ENCODE measurements at regions not wholly inside any gene's neighbourhood (a gene's known extent, or its start where the extent isn't known, plus 50 kb on each side); places are given as distances from the start of the nearest gene placed in this dataset.

DNA sequence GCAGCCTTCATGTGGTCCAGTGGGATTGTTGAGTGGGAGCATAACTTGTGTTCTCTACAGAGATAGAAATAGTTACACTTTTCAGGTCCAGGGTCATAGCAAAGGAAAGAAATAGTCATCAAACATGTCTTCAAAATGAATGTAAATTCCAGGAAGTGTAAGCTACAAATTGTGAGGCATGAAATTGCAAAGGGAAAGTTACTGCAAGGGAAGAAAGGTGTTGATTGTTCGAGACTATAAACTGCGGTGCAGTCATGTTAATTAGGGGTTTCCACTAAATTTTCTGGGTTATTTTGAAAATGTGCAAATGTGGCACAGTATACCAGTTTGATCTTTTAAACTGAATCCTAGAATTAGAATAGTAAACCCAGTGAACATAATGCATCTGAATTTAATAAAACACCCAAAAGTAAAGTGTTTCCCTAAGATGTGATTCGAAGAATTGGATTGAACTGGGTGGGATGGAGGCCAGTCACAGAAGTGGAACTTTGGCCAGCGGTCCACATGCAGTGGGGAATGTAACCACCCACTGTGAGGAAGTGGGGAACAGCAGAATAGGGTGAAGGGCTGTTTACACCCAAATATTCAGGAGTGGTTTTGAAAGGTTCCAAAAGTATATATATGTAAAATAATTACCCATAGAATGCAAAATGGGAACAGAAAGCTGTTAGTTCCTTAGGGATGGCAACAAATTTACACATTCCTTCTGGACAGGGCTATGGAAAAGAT is 126.5 kb upstream of the CCDC68 start:
- 85 to 93% methylated on average over 4 of the region's 4 CpGs for WGBS, 2 donors
- TF ChIP-seq, protein P1, sequence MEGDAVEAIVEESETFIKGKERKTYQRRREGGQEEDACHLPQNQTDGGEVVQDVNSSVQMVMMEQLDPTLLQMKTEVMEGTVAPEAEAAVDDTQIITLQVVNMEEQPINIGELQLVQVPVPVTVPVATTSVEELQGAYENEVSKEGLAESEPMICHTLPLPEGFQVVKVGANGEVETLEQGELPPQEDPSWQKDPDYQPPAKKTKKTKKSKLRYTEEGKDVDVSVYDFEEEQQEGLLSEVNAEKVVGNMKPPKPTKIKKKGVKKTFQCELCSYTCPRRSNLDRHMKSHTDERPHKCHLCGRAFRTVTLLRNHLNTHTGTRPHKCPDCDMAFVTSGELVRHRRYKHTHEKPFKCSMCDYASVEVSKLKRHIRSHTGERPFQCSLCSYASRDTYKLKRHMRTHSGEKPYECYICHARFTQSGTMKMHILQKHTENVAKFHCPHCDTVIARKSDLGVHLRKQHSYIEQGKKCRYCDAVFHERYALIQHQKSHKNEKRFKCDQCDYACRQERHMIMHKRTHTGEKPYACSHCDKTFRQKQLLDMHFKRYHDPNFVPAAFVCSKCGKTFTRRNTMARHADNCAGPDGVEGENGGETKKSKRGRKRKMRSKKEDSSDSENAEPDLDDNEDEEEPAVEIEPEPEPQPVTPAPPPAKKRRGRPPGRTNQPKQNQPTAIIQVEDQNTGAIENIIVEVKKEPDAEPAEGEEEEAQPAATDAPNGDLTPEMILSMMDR (IDR thresholded peaks at IDR 0.05) = no peak
- TF ChIP-seq POLR2A (IDR thresholded peaks at IDR 0.05) = no peak
- intact Hi-C loops (cut with DNase I) = no loop called here

DNA sequence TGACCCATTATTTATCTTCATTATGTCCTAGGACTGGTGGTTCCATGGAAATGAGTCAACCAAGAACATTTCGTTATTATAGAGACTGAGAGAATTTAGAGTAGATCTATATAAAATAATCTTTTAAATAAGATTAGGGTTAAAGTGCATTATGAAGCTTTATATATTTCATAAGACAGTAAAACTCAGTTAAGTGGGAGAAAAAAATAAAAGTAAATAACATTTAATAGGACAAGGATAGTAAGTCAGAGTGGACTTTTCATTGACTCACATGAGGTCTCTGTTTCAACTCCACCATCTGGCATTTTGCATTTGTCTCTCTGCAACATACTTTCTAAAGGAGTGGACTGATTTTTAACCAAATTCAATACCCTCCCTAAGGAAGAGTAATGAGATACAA is 125.3 kb upstream of the CCDC68 start:
- Histone ChIP-seq H3K27me3 (no peaks in the 10 kb centered on the region), H3K4me1 (no peaks in the 10 kb centered on the region), H3K9me3 (no peaks in the 10 kb centered on the region), H3K36me3 (no peaks in the 10 kb centered on the region), H3K27ac (no peak overlapping the region), H3K4me3 (replicated peaks in 1 of 3) (no peak overlapping the region)
- TF ChIP-seq, protein P1 (IDR thresholded peaks at IDR 0.05) = no peak
- TF ChIP-seq POLR2A (IDR thresholded peaks at IDR 0.05) = no peak
- intact Hi-C loops (cut with DNase I) = no loop called here
- 91 to 93% methylated on average over 1 of the region's 1 CpG for WGBS, 2 donors
- DNase-seq = no peak

More for the DNA sequence above, 126.5 kb upstream of the CCDC68 start:
- no peak for DNase-seq
- Histone ChIP-seq H3K27ac (no peak overlapping the region), H3K4me1 (no peaks in the 10 kb centered on the region), H3K9me3 (no peaks in the 10 kb centered on the region), H3K27me3 (no peaks in the 10 kb centered on the region), H3K4me3 (replicated peaks in 1 of 3) (no peak overlapping the region), H3K36me3 (no peaks in the 10 kb centered on the region)

DNA sequence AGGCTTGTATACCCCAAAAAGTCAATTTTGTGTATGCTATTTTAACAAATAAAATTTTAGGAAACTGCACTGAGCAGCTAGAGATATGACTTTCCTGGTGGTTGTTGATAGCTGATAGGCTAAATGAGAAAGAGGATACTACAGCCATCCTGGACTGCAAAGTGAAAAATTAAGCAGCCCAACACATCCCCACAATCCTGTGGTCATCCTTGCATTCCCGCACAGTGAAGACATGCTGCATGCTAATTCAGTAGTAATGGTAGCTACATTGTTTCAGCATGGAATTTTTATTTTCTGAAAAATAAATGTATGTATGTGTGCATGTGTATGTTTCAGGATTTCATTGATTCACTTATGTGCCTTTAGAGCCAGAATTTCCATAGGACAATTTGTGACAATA is 124.2 kb upstream of the CCDC68 start:
- H3K4me1 ChIP-seq = no peaks in the 10 kb centered on the region
- H3K27ac ChIP-seq = no peak overlapping the region
- H3K36me3 ChIP-seq = no peaks in the 10 kb centered on the region
- no peaks in the 10 kb centered on the region for H3K9me3 ChIP-seq
- whole genome bisulfite sequencing, 2 donors = 93 to 95% methylated on average over 1 of the region's 1 CpG
- H3K4me3 ChIP-seq (replicated peaks in 1 of 3) = no peak overlapping the region
- no peak for DNase-seq
- no peaks in the 10 kb centered on the region for H3K27me3 ChIP-seq
- TF ChIP-seq, protein P1 (IDR thresholded peaks at IDR 0.05) = no peak
- TF ChIP-seq POLR2A (IDR thresholded peaks at IDR 0.05) = no peak
- intact Hi-C loops (cut with DNase I) = no loop called here

DNA sequence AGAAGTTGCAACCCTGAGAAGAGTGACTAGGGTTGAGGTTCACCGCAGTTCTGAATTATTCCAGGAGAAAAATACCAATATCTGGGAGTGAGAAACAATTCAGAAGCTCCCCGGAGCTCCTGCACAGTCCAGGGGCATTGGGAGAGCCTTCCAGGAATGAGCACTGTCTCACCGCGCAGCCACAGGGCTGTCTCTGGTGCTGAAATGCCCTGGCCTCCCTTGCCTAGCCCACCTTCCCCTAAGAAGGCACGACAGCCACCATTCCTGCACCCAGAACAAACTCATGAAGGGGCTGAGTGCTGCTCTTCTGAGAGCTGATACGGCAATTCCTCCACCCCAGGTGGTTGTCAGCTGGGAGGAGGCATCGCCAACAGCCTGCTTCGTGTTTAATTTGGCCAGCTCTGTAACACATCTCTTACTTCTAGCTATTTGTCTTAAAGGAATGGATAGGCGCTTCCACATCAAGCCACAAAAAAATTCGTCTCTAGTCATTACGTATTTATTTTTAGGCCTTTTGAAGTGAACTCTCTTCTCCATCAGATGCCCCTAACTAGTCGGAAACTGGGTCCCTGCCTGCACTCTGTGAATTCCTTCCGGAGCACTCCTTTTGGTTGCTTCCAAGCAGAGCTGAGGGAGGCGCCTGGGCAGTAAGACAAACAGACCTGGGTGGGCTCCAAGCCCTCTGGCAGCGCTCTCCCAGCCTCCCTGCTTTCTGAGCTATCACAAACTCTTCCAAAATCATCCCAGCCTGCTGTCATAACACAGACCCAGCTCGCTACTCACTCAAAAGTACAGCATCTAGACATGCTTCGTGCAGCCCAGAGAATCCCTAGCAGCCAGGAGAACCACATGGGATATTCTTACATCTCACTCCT is 120.5 kb upstream of the CCDC68 start:
- Histone ChIP-seq H3K27ac (no peak overlapping the region), H3K4me1 (no peaks in the 10 kb centered on the region), H3K36me3 (no peaks in the 10 kb centered on the region), H3K9me3 (no peaks in the 10 kb centered on the region), H3K4me3 (replicated peaks in 1 of 3) (no peak overlapping the region), H3K27me3 (no peaks in the 10 kb centered on the region)
- intact Hi-C loops (cut with DNase I) = no loop called here
- WGBS, 2 donors = 37 to 51% methylated on average over 17 of the region's 17 CpGs
- TF ChIP-seq, protein P1 (IDR thresholded peaks at IDR 0.05) = no peak
- no peak for TF ChIP-seq POLR2A (IDR thresholded peaks at IDR 0.05)
- DNase-seq = no peak

DNA sequence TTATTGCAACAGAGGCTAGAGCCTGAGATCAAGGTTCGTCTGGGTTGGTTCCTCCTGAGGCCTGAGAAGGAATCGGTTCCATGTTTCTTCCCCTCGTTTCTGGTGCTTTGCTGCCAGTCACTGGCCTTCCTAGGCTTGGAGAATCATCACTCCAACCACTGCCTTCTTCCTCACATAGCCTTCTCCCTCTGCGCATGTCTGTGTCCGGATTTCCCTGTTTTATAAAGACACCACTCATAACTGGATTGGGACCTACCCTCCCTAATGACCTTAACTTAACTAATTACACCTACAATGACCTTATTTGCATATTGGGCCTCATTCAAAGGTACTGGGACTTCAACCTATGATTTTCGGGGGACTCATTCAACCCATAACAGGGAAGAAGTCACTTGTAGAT is 119.8 kb upstream of the CCDC68 start:
- H3K27me3 ChIP-seq = no peaks in the 10 kb centered on the region
- H3K27ac ChIP-seq = no peak overlapping the region
- no peaks in the 10 kb centered on the region for H3K4me1 ChIP-seq
- intact Hi-C loops (cut with DNase I) = no loop called here
- 91 to 95% methylated on average over 6 of the region's 6 CpGs for WGBS, 2 donors
- H3K4me3 ChIP-seq (replicated peaks in 1 of 3) = no peak overlapping the region
- TF ChIP-seq POLR2A (IDR thresholded peaks at IDR 0.05) = no peak
- TF ChIP-seq, protein P1 (IDR thresholded peaks at IDR 0.05) = no peak
- no peaks in the 10 kb centered on the region for H3K36me3 ChIP-seq
- H3K9me3 ChIP-seq = no peaks in the 10 kb centered on the region
- no peak for DNase-seq
